ENCODE measurements at regions not wholly inside any gene's neighbourhood (a gene's known extent, or its start where the extent isn't known, plus 50 kb on each side); places are given as distances from the start of the nearest gene placed in this dataset.

DNA sequence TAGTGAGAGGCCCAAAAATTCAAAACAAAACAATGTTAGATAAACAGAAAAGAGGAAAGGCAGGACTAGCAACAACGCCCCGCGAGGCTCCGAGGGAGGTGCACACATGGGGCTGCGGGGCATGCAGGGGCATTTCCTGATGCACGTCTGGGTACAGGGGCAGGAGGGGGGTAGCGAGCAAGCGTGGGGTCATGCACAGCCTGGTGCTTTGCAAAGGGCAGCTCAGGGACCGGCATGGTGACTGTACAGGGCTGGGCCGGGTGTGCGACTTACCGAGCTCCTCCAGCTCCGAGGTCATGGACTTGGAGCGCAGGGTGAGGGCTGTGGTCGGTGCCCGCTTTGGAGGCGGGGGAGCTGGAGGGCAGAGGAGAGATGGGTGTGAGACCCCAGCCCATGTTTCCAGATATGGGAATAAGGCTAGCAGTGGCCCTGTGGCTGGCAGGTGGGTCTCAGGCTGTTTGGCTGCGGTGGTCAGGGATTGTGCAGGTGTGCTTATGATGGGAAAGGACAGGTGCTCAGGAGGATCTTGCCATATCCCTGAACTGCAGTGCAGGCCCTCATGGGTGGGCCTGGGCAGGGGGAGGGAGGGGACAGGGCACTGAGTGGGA, 103.7 kb downstream of the CTTN start:
- ChIA-PET CTCF (no interaction called here), POLR2A (ENCODE audit: low non-redundant PET) (no interaction called here)
- no peaks in the 10 kb centered on the region for H3K36me3 ChIP-seq (ENCODE audit: insufficient read depth, low read length, poor library complexity, severe bottlenecking)
- no peaks in the 10 kb centered on the region for H3K4me1 ChIP-seq (ENCODE audit: insufficient read depth, low read length, poor library complexity, severe bottlenecking)
- H3K27me3 ChIP-seq (replicated peaks; ENCODE audit: insufficient read depth, low read depth, low read length, poor library complexity), result no peaks in the 10 kb centered on the region
- TF ChIP-seq EZH2 (IDR thresholded peaks at IDR 0.05; ENCODE audit: borderline replicate concordance, low read depth, low read length, poor library complexity, severe bottlenecking) (no peak), CTCF (conservative IDR thresholded peaks at IDR 0.05; ENCODE audit: low read depth, low read length) (no peak)
- DNase-seq (ENCODE audit: low spot score), result no peak
- no peak overlapping the region for H3K4me3 ChIP-seq (ENCODE audit: low read depth, low read length, poor library complexity, severe bottlenecking)
- intact Hi-C loops (cut with micrococcal nuclease; ENCODE audit: unreplicated experiment), result no loop called here
- no peaks in the 10 kb centered on the region for H3K9me3 ChIP-seq (ENCODE audit: low read depth, low read length, poor library complexity, severe bottlenecking)
- H3K27ac ChIP-seq (ENCODE audit: low read depth, low read length, poor library complexity, severe bottlenecking), result no peak overlapping the region
- no TSS peak for BruUV-seq (replicated peaks)

DNA sequence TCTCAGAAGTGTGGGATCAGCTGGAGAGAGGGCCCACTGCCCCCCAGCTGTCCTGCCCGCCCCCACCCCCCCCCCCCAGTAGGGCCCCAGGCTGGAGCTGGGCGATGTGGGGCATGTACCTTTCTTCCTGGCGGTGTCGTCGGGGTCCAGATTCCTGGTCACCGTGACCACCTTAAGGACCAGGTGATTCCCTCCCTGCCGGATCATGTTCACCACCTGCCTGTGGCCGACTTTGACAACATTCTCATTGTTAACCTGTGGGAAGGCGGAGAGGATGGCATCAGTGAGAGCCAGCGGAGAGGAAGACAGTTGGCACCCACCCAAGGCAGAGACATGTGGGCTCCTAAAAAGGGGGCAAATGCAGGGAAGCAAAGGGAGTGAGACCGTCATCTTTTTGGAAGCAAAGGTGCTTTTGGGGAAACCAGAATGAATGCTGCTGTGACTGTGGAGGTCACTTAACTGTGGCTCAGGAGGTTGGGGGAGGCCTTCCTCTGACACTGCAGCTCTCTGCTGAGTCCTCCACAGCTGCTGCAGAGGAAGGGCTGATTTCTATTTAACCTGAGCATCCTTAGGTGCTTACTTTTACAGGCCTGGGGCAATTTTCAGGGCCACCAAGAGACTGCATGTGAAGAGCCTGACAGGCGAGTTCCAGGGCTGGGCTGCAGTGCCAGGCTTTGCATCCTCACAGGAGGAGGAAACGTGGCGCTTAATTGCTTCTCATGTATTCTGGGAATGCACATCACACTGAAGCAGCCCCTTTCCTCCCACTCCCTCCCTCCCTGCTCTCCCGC, 104.5 kb downstream of the CTTN start:
- CTCF ChIA-PET, result no interaction called here
- no peak overlapping the region for H3K4me3 ChIP-seq (ENCODE audit: low read depth, low read length, poor library complexity, severe bottlenecking)
- no peaks in the 10 kb centered on the region for H3K27me3 ChIP-seq (replicated peaks; ENCODE audit: insufficient read depth, low read depth, low read length, poor library complexity)
- H3K4me1 ChIP-seq (ENCODE audit: insufficient read depth, low read length, poor library complexity, severe bottlenecking), result no peaks in the 10 kb centered on the region
- no peak for DNase-seq (ENCODE audit: low spot score)
- POLR2A ChIA-PET (ENCODE audit: low non-redundant PET), result no interaction called here
- no peaks in the 10 kb centered on the region for H3K36me3 ChIP-seq (ENCODE audit: insufficient read depth, low read length, poor library complexity, severe bottlenecking)
- no peaks in the 10 kb centered on the region for H3K9me3 ChIP-seq (ENCODE audit: low read depth, low read length, poor library complexity, severe bottlenecking)
- TF ChIP-seq CTCF (conservative IDR thresholded peaks at IDR 0.05; ENCODE audit: low read depth, low read length) (no peak), EZH2 (IDR thresholded peaks at IDR 0.05; ENCODE audit: borderline replicate concordance, low read depth, low read length, poor library complexity, severe bottlenecking) (no peak)
- BruUV-seq (replicated peaks), result no TSS peak
- no peak overlapping the region for H3K27ac ChIP-seq (ENCODE audit: low read depth, low read length, poor library complexity, severe bottlenecking)
- intact Hi-C loops (cut with micrococcal nuclease; ENCODE audit: unreplicated experiment), result no loop called here

GRCh38 chr11:70503468-70504221, 105.3 kb downstream of the CTTN start:
- H3K9me3 ChIP-seq (ENCODE audit: low read depth, low read length, poor library complexity, severe bottlenecking), result no peaks in the 10 kb centered on the region
- no TSS peak for BruUV-seq (replicated peaks)
- intact Hi-C loops (cut with micrococcal nuclease; ENCODE audit: unreplicated experiment), result no loop called here
- no peak overlapping the region for H3K27ac ChIP-seq (ENCODE audit: low read depth, low read length, poor library complexity, severe bottlenecking)
- ChIA-PET CTCF (interaction anchor here (0.5 kb wide), 1 partner anchor 63 kb away, joined by 10 read pairs; no protein-coding TSS in a partner anchor), POLR2A (ENCODE audit: low non-redundant PET) (no interaction called here)
- no peaks in the 10 kb centered on the region for H3K36me3 ChIP-seq (ENCODE audit: insufficient read depth, low read length, poor library complexity, severe bottlenecking)
- DNase-seq (ENCODE audit: low spot score), result no peak
- TF ChIP-seq EZH2 (IDR thresholded peaks at IDR 0.05; ENCODE audit: borderline replicate concordance, low read depth, low read length, poor library complexity, severe bottlenecking), result no peak
- TF ChIP-seq CTCF (conservative IDR thresholded peaks at IDR 0.05; ENCODE audit: low read depth, low read length), result peak; percentile 42; the same call in 1 of the 2 replicates
- H3K27me3 ChIP-seq (replicated peaks; ENCODE audit: insufficient read depth, low read depth, low read length, poor library complexity), result no peaks in the 10 kb centered on the region
- H3K4me1 ChIP-seq (ENCODE audit: insufficient read depth, low read length, poor library complexity, severe bottlenecking), result no peaks in the 10 kb centered on the region
- H3K4me3 ChIP-seq (ENCODE audit: low read depth, low read length, poor library complexity, severe bottlenecking), result no peak overlapping the region

Data from A673 (cell line).